EL (cell line): ENCODE measurements at regions not wholly inside any gene's neighbourhood (a gene's known extent, or its start where the extent isn't known, plus 50 kb on each side); places are given as distances from the start of the nearest gene placed in this dataset.

Experiments used
- DNase-seq: peaks from one replicate; pipeline ENCODE4 v3.0.0-alpha.2; 2016

GRCh38 chr10:44020322-44021111, 364.4 kb downstream of the CXCL12 start:
- no peak for DNase-seq

DNA sequence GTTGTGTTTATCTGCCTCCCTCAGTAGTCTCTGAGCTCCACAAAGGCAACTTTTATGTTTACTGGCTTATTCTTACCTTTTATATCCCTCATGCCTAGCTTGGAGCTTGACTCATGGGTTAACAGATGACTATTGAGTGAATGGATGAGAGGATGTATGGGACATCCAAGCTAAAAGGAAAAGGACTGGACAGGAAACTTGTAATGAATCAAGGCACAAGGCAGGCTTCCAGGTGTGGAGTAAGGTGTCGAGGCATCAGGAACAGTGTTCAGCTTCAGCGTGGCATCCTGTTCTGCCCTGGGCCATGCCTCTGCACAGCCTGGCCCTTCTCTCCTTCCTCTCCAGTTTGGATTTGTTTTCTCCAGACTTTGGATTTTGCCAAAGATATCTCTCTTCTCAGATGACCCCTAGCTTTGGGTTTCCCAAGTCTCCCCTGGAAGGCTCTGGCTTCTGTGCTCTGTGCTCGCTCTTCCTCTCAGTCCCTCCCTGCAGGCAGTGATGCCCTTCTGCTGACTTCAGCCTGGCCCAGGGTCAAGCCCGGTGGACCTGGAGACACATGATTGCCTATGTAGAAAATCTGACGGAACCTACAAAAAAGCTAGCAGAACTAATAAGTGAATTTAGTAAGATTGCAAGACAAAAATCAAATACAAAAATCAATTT, 367.3 kb downstream of the CXCL12 start:
- DNase-seq = no peak

DNA sequence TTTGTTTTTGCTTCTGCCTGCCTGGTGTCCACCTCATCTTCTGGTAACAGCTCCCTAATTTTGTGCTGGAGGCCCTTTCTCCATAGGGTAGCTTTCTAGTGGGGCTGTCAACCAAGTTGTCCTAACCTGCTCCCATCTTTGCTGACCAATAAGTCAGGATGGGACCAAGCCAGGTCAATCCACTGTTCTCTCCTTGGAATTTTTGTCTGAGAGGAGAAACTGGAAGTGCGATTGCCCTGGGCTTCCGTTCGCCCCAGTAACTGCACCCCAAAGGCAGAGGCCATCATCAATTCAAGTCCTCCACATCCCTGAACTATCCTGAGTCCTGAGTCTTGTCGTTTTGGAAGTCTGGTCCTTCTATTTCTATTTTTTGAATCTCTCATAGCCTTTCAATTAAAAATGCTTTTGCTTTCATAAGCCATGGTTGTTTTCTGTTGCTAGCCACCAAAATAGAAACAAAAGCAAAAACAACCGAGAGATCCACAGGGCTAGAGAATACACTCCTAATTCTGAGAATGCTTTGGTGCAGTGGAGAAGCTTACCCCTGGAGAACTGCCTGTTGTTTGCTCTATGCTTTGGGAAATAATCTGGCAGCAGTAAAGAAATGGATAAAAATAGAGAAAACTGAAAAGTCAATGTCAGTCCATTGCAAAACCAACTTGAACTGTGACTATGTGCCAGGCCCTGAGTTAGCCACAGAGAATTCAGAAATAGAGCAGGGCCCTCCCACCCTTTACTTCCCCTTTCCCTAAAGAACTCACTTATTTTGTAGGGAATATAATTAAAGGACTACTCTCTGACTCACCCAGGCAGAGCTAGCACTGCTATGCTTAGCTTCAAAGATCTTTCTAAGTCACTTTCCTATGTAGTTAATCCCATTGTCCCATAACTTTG, 368.1 kb downstream of the CXCL12 start:
- no peak for DNase-seq

GRCh38 chr10:44015702-44016500, 367.2 kb upstream of the ZNF32 start:
- DNase-seq = no peak

DNA sequence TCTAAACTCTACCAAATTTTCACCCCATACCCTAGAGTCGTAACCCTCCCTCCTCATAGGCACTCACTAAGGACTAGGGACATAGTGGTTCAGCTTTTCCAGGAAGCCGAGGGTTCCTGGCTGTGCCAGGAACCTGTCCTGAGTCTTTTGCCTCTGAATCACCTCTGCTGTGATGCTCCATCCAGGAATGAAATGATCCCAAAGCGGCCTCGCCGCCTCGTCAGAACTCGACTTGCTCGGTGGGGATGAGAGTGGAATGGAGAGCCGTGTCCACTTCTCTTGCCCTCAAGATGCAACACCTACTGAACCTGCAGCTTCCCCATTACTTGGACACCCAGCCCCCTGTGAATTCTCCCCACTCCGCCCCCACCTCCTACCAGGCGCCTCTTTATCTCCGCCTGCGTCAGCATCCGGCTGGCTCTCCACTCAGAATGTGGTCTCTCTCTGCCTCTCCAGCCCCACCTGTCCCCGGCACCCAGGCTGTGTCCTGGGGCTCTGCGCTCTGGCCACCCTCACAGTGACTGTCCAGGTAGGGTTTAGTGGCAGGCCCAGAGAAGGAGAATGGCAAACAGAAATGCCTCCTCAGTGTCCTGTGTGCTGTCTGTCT, 366.1 kb upstream of the ZNF32 start:
- no peak for DNase-seq

DNA sequence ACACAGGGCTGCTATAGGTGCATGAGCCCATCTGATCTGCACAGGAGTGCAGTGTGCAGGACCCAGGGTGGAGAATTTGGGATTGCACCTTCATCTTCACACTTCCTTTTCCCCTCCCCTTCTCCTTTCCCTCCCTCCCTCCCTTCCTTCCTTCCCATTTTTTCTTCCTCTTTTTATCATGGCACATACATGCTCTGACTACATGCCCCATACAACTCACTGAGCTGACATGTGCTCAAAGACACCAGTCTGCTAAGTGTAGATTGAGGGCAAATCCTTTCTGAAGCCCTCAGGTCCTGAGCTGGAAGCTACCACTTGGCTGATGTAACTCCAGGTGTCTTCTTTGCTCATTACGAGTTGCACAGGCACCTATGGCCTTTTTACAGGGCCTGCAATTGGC, 365.3 kb upstream of the ZNF32 start:
- no peak for DNase-seq

- no peak for DNase-seq
Measured at GRCh38 chr10:44012921-44013320, 364.2 kb upstream of the ZNF32 start.

DNA sequence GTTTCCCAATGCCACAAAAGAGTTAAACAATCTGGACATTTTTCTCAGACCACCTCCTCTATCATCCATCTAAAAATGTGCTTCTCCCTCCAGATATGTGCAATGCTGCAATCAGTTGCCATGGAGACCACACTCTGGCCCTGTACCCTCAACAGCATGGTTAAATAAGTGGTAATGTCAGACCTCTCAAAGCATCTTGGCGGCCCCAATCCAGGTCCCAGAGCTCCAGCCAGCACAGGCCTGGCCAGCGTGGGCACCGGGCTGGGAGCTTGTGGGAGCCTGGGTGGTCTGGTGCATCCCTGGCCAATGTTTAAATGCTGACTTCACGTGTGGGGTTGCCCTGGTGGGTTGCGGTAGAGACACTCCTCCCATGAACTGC, 362.9 kb upstream of the ZNF32 start:
- no peak for DNase-seq

- DNase-seq = peak; percentile 20
Measured at GRCh38 chr10:44010873-44011602, 362.4 kb upstream of the ZNF32 start.

DNA sequence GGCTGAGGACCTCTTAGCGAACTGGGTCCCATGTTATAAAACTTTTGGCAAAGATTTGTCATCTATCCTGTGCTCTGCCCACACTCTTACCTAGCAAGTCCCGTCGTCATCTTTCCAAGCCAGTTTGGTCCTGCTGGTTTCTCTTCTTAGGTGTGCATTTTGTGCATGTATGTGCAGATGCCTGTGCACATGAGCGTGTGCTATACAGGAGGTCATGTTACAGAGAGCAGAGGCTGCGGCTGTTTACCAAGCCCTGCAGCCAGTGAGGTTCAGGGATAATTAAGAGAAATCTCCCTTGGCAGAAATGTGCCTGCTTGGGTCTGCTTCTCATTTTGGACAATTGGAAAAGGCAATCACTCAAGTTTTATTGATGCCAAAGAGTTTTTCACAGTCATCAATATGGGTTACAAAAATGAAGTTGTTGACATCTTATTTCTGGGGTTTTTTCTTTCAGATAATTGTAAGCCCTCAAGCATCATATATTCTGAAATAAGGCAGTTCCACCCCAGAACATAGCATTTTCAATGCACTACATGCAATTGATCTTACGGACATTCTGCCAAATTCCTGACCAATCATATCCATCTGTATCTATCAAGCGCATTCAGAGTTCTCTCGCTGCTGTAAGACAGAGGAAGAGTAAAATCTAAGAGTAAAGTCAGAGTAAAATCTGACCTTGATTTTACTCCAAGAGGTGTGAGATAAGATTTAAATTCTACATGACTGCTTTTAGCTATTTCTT, 361.4 kb upstream of the ZNF32 start:
- no peak for DNase-seq

GRCh38 chr10:44008917-44009709, 360.4 kb upstream of the ZNF32 start:
- no peak for DNase-seq

- peak; percentile 77 for DNase-seq
Measured at GRCh38 chr10:44008270-44008916, 359.7 kb upstream of the ZNF32 start.

GRCh38 chr10:44006771-44007170, 358.1 kb upstream of the ZNF32 start:
- no peak for DNase-seq

DNA sequence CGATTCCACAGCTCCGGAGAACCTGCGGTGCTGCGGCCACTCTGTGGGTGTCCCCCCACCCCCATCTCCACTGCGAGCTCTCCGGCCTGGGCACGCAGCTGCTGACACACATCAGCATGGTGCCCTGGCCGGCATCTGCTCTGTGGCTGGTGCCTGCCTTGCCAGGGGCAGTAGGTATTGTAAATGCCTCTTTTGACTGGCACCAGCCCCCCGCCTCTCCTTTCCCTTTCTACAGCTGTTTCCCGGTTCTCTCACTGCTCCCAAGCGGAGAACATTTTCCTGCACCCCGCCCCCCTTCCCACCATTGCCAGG, 357.1 kb upstream of the ZNF32 start:
- DNase-seq = no peak

DNA sequence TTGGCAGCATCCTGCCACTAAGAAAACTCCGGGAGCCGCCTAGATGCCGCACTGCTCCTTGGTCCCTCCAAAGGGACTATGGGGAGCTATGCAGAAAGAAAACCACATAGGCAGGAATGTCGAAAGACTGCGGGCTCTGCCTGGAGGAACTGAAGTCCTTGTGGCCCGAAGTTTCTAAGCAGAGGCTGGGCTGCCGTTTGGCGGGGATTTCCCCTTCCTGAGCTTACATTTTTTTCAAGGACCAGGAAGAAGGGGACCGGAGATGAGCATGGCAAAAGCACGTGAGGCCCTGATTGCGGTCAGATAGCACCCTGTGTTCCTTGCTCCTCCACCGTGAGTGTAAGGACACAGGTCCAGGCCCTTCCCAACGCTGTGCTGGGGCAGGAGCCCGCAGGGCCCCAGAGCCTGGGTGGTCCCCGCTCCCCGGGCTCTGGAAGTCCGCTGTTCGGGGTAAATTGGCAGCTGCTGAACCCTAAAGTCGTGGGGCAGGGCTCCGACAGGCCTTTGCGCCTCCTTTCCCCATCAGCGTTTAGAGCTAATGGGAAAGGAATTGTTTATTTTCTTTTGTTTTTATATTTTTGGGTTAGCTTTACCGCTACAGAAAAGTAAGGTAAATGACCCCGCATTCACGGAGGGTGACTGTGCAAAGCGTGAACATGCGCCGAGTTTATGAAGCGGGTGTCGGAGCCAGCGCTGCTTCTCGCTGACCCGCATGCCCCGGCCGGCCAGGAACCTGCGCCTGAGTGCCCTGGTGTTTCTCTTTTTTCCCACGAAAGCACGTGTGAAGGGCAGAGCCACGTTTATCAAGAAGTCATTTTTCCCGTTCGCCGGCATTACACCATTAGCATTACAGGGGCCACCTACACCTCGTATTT, 356.5 kb upstream of the ZNF32 start:
- DNase-seq = no peak

- DNase-seq = peak; percentile 47
Measured at GRCh38 chr10:43998021-43998809, 349.5 kb upstream of the ZNF32 start.

- DNase-seq = no peak
Measured at GRCh38 chr10:43997330-43997729, 348.6 kb upstream of the ZNF32 start.

DNA sequence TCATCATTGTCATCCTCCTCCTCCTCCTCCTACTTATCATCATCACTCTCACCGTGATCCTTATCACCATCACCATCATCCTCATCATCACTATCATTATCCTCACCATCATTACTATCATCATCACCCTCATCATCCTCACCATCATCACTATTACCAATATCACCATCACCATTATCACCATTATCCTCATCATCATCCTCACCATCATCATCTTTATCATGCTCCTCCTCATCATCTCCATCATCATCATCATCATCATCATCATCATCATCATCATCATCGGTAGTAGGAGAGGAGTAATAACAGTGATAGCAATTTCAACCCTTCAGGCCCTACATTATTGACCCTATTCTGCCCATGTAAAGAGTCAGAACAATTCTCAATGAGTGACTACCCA, 345.9 kb upstream of the ZNF32 start:
- DNase-seq = no peak
